Cardiac fibroblast (primary cell): ENCODE measurements at regions not wholly inside any gene's neighbourhood (a gene's known extent, or its start where the extent isn't known, plus 50 kb on each side); places are given as distances from the start of the nearest gene placed in this dataset.
"Not testable (repeated sequence)": the region's sequence is repeated elsewhere in the genome, so short reads cannot be mapped to it uniquely, and the experiment has no call there.

Experiments
- DNase-seq, 2 donors: peaks; one replicate each; pipeline versions ENCODE4 v3.0.0 to v3.0.0-alpha.2; 2010; ENCODE audit warnings: low read depth in 2 of 2
- H3K4me3 ChIP-seq, 2 donors: replicated peaks in 1 of 2; 1 replicate in 1 of 2; 2 replicates in 1 of 2; pipeline ENCODE4 v1.5.1; 2011; ENCODE audit warnings: low read depth in 2 of 2, low read length in 2 of 2, mild to moderate bottlenecking in 2 of 2, moderate library complexity in 1 of 2
- TF ChIP-seq, protein P1 (sequence below): IDR thresholded peaks from one replicate; pipeline ENCODE4 v1.5.1; 2011; ENCODE audit warnings: low read depth, mild to moderate bottlenecking, low read length, inconsistent platforms

DNA sequence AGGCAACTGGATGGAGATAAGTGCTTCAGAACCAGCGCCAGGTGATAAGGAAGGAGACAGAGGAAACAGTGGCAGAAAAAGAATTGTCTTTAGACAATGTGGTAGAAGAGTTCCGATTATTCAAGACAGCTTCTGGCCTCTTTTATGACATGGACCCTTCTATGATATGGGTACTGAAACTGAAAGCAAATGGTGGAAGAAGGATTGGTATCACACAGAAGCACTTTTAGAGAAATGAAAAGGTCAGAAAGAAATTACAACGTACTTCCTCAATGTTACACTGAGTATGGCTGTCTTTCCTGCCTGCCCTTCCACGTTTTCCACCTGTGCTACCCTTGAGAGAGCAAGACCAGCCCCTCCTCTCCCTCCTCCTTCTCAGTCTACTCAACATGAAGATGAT is 959.3 kb downstream of the DNAH5 start:
- TF ChIP-seq, protein P1, sequence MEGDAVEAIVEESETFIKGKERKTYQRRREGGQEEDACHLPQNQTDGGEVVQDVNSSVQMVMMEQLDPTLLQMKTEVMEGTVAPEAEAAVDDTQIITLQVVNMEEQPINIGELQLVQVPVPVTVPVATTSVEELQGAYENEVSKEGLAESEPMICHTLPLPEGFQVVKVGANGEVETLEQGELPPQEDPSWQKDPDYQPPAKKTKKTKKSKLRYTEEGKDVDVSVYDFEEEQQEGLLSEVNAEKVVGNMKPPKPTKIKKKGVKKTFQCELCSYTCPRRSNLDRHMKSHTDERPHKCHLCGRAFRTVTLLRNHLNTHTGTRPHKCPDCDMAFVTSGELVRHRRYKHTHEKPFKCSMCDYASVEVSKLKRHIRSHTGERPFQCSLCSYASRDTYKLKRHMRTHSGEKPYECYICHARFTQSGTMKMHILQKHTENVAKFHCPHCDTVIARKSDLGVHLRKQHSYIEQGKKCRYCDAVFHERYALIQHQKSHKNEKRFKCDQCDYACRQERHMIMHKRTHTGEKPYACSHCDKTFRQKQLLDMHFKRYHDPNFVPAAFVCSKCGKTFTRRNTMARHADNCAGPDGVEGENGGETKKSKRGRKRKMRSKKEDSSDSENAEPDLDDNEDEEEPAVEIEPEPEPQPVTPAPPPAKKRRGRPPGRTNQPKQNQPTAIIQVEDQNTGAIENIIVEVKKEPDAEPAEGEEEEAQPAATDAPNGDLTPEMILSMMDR = no peak
- no peak for DNase-seq
- no peak overlapping the region for H3K4me3 ChIP-seq

- no peak for DNase-seq
- TF ChIP-seq, protein P1 = no peak
- H3K4me3 ChIP-seq = no peak overlapping the region
Observed at GRCh38 chr5:12974856-12975255, 969.6 kb downstream of the DNAH5 start.

- H3K4me3 ChIP-seq = no peak overlapping the region
- TF ChIP-seq, protein P1 = no peak
- DNase-seq = no peak
Observed at GRCh38 chr5:12965804-12966203, 978.7 kb downstream of the DNAH5 start.

GRCh38 chr5:12959713-12960112 is 984.8 kb downstream of the DNAH5 start:
- H3K4me3 ChIP-seq = no peak overlapping the region
- TF ChIP-seq, protein P1 = no peak
- no peak for DNase-seq

DNA sequence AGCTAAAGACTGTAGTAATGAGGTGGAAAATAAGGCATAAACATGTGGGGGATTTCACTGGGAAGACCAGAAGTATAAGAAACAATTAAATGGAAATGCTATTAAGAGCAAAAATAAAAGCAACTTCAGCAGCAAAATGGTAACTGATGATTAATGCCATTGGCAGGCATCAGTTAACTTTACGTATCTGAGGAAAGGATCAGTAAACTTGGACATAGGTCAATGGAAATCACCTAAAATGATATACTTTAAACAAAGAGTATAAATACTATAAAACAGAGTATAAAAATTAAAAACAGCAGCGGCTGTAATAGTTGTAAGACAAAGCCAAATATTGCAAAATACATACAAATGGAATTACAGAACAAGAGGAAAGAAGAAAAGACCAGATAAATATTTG is 992.1 kb downstream of the DNAH5 start:
- TF ChIP-seq, protein P1 = no peak
- H3K4me3 ChIP-seq = no peak overlapping the region
- no peak for DNase-seq

DNA sequence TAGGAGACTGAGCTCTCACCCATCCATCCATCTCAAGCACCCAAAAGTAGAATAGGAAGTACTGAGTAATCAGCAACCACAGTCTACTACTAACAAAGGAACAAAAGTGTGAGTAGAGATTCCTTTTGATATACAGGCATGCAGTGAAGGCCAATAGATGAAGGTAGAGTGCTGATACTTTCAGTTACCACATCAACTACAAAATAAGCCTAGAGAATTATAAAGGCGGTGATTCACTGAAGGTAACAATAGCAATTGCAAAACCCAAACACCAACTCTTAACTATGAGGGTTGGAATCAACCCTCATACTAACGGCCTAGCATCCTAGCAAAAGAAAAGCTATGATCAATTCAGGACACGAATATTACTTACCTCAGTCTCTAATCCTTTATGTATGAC is 992.6 kb downstream of the DNAH5 start:
- no peak for DNase-seq
- TF ChIP-seq, protein P1 = no peak

DNA sequence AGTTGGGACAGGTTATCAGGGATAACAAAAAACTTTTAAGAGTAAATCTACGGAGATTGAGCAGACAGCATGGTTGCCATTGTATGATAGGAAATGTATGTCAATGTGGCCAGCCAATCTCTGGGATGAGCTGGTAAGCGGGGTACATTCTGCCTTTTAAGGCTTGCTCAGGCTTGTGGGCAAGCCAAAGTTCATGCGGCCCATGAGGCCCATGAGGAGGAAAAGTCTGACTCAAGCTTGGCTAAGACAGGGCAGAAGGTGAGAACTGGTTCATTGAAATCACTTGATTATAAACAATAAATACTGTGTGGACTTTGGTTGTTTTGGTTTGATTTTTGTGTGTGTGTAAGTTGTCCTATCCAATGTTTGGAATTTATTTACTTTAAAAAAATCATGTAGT is 997.1 kb downstream of the DNAH5 start:
- TF ChIP-seq, protein P1 = no peak
- no peak for DNase-seq
- H3K4me3 ChIP-seq = no peak overlapping the region

More for the DNA sequence above, 992.6 kb downstream of the DNAH5 start:
- no peak overlapping the region for H3K4me3 ChIP-seq

- DNase-seq, H3K4me3 ChIP-seq: not testable (repeated sequence)
Observed at GRCh38 chr5:12945477-12945876, 999.0 kb downstream of the DNAH5 start.
